ENCODE measurements at regions not wholly inside any gene's neighbourhood (a gene's known extent, or its start where the extent isn't known, plus 50 kb on each side); places are given as distances from the start of the nearest gene placed in this dataset.
A peak's percentile ranks its signal among the peaks of the same experiment; 100 is the strongest.

GRCh38 chr13:80118099-80118498, 222.8 kb downstream of the SPRY2 start:
- TF ChIP-seq GATA3 (IDR thresholded peaks at IDR 0.05; ENCODE audit: low read depth, low read length) (peak; percentile 35; the same call in 1 of the 2 replicates), GATA2 (IDR thresholded peaks at IDR 0.05; ENCODE audit: low read depth, low read length) (no peak)
